ENCODE measurements at regions not wholly inside any gene's neighbourhood (a gene's known extent, or its start where the extent isn't known, plus 50 kb on each side); places are given as distances from the start of the nearest gene placed in this dataset.
"Not testable (repeated sequence)": the region's sequence is repeated elsewhere in the genome, so short reads cannot be mapped to it uniquely, and the experiment has no call there.

DNA sequence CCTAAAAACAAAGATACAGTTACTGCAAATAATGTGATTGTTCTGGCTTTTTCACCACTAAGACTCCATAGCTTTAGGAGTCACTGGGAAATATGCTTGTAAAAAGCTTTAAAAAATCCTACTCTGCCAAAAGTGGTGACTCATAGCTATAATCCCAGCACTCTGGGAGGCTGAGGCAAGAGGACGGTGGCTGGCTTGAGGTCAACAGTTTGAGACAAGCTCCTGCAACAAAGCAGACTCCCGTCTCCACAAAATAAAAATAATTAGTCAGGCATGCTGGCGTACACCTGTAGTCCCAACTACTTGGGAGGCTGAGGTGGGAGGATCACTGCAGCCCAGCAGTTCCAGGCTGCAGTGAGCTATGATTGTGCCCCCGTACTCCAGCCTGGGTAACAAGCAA is 406.4 kb downstream of the HTR1A start:
- no peak for DNase-seq (ENCODE audit: low read depth in 2 of 2)

DNA sequence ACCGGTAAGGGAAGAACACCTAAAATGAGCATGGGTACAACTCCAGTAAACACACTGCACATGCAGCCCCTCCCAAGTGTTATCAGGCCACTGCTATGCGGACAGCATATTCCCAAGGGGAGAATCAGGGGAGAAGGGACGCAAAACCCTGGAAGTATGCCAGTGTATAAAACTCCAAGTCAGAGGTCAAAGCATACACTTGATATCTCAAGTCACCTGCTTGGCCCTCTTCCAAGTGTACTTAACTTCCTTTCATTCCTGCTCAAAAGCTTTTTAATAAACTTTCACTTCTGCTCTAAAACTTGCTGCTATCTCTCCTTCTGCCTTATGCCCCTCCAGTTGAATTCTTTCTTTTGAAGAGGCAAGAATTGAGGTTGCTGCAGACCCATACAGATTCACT is 408.1 kb downstream of the HTR1A start:
- no peak for DNase-seq (ENCODE audit: low read depth in 2 of 2)

DNA sequence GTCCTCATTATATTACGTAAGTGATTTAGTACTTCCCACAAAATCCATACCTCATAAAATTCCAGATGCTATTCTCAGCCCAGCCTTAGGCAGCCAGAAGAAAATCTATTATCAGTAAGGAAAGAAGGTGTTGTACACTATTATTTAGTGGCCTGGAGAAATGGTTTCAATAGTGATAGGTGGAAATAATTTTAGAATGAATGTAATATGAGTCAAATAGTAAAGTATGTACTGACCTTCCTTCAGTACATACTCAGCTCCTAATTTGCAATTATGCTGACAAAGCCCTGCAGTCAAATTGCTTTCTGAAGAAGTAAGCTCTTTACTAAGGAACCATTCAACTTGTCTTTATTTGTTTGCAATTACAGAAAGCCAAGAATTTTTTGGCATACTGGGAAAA is 409.2 kb downstream of the HTR1A start:
- DNase-seq (ENCODE audit: low read depth in 2 of 2): no peak

DNA sequence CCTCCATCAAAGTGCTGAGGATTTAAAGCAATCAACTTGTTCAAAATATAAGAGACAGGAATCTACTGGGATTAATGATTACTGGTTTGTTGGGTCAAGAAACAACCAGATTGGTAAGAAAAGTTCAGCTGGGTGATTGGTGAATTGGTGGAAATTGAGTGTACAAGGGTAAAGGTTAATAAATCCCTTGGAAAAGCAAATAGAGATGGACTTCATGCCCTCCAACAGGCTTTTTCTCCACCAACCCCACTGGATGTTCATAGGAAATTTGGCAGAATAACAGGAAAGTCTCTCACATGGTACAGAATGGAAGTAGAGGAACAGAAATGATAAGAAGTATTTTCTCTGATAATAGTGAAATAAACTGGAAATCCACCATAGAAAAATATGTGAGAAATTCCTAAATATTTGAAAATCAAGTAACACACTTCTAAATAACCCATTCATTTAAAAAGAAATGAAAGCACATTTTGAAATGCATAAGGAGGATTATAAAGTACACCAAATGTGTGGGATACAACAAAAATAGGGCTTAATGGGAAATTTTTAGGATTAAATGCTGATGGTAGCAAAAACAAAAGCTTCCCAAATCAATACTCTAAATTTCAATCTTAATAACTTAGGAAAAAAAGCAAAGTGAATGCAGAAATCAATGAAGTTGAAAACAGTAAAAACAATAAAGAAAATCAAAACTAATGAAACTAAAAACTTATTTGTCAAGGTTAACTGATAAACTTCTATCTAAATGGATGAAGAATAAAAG is 426.2 kb downstream of the HTR1A start:
- no peak for DNase-seq (ENCODE audit: low read depth in 2 of 2)

DNA sequence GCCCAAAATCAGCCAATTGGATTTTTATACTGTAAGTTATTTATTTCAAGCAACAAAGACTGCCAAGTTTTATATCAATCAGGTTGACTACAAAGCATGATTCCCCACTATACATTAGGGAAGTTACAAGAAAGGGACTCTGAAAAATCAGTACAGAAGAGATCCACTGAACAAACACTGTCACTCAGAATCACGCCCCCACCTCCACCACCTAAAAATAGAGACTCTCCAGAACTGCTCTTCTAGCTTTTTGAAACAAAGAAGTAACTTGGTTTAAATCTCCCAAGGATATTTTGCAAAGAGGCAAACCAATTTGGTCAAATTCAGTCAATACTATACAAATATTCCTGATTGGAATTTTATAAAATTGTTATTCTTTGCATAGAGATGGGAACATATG is 438.0 kb downstream of the HTR1A start:
- DNase-seq (ENCODE audit: low read depth in 2 of 2): no peak

DNA sequence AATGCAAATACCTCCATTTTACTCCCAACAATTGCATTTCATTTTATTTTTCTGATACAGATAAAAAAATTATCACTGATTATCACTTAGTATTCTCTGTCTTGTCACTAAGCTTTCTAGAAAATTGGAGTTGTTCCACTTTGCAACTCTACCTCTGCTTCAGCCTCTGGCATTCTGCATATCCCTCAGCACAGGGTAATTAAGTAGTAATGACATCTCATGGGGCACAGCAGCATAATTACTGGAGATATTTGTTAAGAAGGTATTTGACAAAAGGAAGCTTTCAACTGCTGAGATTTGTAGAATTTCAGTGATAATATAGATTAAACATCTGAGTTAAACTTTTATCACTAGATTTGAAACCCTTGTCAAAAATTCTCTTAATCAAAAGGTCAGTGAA is 446.2 kb downstream of the HTR1A start:
- DNase-seq (ENCODE audit: low read depth in 2 of 2): no peak

DNA sequence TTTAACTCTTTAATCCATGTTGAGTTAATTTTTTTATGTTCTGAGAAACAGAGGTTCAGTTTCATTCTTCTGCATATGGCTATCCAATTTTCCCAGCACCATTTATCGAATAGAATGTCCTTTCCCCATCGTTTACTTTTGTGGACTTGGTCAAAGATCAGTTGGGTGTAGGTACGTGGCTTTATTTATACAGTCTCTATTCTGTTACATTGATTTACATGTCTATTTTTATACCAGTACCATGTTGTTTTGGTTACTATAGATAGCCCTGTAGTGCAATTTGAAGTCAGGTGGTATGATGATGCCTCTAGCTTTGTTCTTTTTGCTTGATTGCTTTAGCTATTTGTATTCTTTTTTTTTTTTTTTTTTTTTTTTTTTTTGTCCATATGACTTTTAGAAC is 462.0 kb downstream of the HTR1A start:
- no peak for DNase-seq (ENCODE audit: low read depth in 2 of 2)

DNA sequence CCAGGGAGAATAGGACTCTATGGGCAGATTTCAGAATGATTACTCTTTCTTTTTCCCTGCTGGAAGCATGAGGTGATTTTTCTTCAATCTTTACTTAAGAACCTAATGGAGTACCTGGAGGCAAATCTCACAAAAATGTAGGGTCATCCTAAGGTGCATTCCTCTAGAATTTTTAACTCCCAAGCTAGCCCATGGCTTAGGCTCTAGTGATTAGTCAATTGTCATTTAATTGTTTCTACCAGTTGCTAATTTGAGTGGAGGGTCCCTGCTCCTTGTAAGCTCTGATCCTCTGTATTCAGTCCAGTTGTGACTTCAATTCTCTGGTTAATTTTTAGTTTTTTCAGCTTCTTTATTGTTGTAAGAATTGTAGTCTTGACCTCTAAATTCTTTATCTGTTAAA is 467.0 kb downstream of the HTR1A start:
- DNase-seq (ENCODE audit: low read depth in 2 of 2): no peak

DNA sequence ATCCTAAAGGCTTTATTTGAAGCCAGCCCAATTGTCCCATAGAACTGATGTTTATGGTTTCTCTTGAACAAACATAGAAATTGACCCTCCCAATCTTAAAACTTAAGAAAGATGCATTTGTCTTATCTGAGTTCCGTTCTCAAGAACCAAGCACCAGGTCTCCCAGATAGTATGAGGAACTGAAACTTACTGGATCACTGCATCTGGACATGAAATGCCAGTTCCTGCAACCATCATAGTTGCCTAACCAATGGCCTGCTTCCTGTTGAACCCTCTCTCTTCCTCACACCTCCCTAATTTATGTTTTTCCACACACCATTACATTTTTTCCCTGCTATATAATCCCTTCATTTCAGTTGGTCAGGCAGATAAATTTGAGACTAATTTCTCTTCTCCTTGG is 478.9 kb downstream of the HTR1A start:
- no peak for DNase-seq (ENCODE audit: low read depth in 2 of 2)

DNA sequence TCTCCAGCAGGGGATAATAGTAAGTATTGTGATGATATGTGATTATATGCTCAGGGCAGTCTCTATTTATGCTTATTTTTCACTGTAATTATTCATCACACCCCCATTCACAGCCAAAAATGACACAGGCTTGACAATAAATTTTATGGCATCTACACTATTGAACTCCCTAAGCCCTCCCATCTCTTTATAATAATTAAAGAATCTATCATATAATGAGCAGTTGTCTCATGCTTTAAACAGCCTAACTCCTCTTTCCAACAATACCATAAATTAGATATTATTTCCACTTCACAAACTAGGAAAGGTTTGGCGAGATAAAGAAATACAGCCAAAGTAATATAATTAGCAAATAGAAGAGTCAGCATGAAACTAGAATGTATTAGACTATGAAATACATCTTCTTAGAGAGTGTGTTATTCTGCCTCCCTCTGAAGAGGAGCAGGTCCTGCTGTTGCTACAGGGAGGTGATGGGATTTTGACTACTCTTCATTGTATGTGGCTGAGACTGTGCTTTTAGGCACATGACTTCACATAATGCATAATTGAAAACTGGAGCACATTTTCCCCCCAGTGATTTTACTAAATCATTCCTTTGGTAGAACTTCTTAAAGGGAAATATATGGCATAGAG is 488.8 kb downstream of the HTR1A start:
- no peak for DNase-seq (ENCODE audit: low read depth in 2 of 2)

DNA sequence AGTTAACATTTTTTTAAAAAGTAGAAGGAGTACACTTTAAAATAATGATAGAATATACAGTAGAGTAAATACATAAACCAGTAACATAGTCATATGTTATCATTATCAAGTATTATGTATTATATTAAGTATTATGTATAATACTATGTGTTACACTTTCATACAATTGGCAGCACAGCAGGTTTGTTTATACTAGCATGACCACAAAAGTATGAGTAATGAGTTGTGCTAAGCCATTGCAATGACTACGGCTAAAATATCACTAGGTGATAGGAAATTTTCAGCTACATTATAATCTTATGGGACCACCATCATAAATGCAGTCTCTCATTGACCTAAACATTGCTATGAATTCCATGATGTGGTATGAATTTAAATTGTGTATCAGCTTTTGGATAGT is 506.0 kb downstream of the HTR1A start:
- no peak for DNase-seq (ENCODE audit: low read depth in 2 of 2)

DNA sequence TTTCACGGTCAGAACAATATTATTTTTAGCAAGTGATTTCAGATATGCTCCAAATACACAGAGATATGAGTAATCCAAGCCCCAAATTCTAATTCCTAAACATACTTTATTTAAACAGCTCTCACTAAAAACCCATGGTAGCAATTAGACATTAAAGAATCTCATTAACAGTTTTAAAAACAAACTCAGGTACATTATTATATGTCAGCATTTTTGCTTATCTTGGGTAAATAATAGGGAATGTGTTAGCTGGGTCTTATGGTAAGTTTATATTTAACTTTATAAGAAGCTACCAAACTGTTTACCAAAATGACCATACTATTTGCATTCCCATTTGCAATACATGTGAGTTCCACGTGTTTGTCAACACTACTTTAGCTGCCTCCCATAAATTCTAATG is 511.1 kb downstream of the HTR1A start:
- DNase-seq (ENCODE audit: low read depth in 2 of 2): no peak

DNA sequence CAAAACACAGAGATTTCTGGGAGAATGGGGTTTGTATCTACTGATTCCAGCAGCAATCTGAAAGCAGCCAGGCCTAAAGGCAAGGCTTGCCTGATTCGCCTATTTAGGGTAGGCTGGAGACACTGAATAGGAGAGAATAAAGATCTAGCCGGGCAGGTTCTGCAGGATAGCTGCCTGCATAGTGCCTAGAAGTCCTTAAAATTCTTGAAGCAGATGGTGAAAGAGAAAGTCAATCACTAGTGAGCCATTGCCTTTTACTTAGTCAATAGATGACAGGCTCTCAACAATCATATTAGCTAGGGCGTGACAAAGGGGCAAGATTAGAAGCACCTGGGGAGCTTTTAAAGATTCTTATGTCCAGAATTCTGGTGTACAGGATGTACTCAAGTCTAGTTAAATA is 522.7 kb downstream of the HTR1A start:
- DNase-seq (ENCODE audit: low read depth in 2 of 2): no peak

DNA sequence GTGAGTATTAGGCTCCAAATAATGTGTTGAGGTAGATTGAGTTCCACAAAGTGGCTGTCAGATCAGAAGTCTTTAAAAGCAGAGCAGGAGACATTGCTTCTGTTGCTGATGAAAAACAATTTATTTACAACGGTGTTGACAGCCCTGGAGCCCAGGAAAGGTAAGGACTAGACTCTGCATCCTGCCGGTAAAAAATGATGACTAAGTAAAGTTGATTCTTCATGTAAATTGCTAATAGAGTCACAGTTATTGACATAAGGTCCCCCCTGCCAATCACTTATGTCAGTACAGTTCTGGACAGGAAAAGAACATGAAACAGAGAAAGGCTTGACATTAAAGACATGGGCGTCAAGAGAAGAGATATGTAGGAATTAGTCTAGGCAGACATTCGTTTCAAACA is 552.5 kb downstream of the HTR1A start:
- no peak for DNase-seq (ENCODE audit: low read depth in 2 of 2)

DNA sequence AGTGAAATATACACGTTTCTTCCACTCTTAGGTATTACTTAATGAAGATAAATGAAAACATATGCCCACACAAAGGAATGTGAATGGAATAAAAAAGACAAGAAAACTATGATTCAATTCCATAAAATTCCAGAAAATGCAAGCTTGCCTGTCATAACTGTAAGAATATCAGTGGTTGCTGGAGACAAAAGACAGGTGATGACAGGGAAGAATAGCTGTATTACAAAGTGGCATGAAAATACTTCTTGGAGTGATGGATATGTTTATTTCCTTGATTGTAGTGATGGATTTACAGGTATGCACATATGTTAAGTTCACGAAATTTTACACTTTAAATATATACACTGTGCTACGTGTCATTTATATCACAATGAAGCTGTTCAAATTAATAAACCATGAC is 553.3 kb downstream of the HTR1A start:
- DNase-seq (ENCODE audit: low read depth in 2 of 2): no peak

DNA sequence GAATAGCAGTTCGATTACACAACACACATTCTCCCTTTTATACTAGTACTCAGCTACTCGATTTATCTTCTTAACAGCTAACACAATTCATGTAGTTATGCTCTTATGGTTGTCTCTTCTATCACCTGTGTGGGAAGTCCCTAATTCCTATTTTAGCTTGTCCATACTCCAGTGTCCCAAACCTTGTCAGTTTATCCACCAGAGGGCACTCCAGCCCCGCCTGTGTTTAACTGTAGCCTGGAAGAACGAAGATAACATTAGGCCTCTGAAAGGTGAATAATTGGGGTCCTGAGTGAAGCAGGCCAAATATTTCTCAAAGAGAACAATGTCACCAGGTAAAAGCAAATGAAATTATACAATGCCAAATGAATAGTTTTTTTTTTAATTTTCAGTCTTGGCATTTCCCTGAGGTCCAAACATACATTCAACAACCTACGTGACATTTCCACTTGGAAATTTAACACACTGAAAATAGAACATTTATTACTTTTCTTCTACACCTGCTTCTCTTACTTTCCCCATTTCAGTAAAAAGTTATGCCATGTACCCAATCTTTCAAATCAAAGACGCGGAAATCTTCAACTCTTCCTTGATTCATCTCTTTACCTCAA is 560.7 kb downstream of the HTR1A start:
- peak in 1 of 2 donors; percentile 8 for DNase-seq (ENCODE audit: low read depth in 2 of 2)

DNA sequence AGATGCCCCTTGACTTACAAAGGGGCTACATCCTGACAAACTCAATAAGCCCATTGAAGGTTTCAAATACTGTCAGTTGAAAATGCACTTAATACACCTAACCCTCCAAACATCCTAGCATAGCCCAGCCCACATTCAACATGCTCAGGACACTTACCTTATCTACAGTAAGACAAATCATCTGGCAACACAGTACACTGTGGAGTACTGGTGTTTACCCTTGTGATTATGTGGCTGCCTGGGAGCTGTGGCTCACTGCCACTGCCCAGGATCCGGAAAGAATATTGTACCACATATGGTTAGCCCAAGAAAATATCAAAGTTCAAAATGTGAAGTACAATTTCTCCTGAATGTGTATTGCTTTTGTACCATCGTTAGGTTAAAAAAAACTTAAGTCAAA is 562.2 kb downstream of the HTR1A start:
- no peak for DNase-seq (ENCODE audit: low read depth in 2 of 2)

DNA sequence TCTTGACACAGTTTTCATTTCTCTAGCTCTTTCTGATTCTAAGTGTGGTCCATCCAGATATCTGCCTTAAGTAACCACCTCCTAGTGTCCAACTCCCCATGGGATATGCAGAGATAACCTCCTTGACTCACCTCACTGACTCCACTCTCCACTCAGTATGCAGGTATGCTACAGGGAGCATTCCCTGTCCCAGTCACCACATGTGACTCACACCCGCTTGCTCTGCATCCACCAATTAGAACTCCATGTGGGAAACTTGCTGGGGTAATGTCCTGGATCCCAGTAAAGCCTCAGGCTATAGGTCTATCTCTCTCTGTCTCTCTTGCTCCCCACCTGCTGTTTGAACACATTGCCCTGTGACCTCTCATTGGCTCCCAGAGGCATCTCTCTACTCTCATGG is 563.9 kb downstream of the HTR1A start:
- no peak for DNase-seq (ENCODE audit: low read depth in 2 of 2)

DNA sequence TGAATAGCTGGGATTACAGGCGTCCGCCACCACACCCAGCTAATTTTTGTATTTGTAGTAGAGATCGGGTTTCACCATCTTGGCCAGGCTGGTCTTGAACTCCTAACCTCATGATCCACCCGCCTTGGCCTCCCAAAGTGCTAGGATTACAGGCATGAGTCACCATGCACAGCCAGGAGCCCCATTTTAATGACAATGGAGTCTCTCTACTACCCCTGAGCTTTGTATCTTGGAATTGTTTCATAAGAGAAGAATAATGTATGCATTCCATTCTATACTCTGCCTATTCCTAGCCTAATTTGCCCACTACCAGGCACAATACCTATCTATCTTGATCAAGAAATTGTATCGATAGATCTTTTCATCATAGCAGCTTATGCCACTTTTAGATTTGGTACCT is 574.1 kb downstream of the HTR1A start:
- not testable (repeated sequence) for DNase-seq (ENCODE audit: low read depth in 2 of 2)

DNA sequence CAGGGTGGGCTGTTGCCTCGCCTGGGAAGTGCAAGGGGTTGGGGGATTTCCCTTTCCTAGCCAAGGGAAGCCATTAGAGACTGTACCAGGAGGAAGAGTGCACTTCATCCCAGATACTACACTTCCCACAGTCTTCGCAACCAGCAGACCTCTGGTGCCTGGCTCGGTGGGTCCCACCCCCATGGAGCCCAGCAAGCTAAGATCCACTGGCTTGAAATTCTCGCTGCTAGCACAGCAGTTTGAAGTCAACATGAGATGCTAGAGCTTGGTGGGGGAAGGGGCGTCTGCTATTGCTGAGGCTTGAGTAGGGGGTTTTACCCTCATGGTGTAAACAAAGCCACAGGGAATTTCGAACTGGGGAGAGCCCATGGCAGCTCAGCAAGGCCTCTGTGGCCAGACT is 586.4 kb downstream of the HTR1A start:
- no peak for DNase-seq (ENCODE audit: low read depth in 2 of 2)

DNA sequence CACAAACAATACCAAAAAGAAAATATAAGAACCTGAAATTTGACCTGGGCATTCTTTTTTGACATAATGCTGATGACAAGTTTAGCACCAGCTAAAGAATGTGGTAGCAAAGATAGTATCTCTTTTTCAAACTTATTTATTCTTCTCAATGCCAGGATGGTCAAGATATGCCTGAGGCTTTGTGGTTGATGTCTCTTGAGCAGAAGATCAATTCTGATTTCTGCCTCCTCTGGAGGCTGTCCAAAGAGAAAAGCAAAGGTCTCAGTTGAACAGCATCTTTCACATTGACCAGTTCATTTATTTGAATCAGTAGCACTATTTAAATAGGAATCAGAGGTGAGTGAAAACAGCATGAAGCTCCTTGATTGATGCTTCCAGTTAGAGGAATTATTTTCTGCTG is 588.2 kb downstream of the HTR1A start:
- no peak for DNase-seq (ENCODE audit: low read depth in 2 of 2)

DNA sequence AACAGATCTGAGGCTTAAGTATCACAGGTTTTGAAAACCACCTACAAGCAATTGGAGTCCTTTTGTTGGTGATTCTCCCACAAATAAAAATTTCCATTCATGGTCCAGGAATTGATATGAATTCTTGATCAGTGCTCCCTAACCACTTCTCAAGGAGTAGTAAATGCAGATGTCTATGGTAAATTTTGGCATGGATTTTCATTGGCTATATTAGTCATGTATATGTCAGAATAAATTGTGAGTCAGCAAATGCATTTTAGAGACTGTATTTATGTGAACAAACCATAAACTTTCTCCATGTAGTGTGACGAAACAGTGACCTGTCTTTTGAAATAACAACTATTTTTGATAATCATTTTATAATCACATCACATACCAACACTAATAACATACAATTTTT is 611.1 kb downstream of the HTR1A start:
- DNase-seq (ENCODE audit: low read depth in 2 of 2): no peak

DNA sequence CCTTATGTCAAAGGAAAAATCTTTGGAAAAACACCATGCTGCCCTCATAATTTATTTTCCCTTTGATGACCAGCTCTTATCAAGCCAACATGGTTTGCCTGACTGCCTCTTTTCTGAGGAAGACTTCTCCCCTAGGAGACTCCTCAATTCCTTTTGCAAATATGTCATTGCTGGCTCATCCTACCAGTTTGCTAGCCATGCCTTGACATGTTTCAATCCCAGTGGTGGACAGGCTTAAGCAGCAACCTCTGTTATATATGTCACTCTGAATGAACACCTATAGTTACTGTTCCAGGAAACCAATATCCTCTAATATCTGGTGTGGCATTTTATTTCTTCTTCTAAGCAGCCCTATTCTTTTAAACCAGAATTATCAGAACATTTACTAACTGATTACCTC is 615.8 kb downstream of the HTR1A start:
- DNase-seq (ENCODE audit: low read depth in 2 of 2): no peak

All from stimulated activated CD8-positive, alpha-beta memory T cell treated with anti-CD3 and anti-CD28 coated beads, Interleukin-15, amount 100 ng/mL, for 48 hours (primary cell).